Type B pancreatic cell (in vitro differentiated cells): ENCODE measurements at regions not wholly inside any gene's neighbourhood (a gene's known extent, or its start where the extent isn't known, plus 50 kb on each side); places are given as distances from the start of the nearest gene placed in this dataset.

Experiments
- DNase-seq: peaks from one replicate; pipeline ENCODE4 v3.0.0; 2021; ENCODE audit warnings: mixed read lengths; ENCODE audit not compliant: unreplicated experiment; ENCODE audit errors: extremely low spot score
- H3K27ac Mint-ChIP-seq: 2 replicates; pipeline ENCODE4 v1.8.0; 2021; ENCODE audit warnings: mild to moderate bottlenecking, mixed read lengths
- H3K27me3 Mint-ChIP-seq: 2 replicates; pipeline ENCODE4 v1.8.0; 2021; ENCODE audit warnings: mixed read lengths
- H3K36me3 Mint-ChIP-seq: 2 replicates; pipeline ENCODE4 v1.8.0; 2021; ENCODE audit warnings: mixed read lengths
- H3K4me1 Mint-ChIP-seq: one replicate; pipeline ENCODE4 v1.8.0; 2021; ENCODE audit warnings: mixed read lengths; ENCODE audit not compliant: unreplicated experiment
- H3K4me3 Mint-ChIP-seq: 2 replicates; pipeline ENCODE4 v1.8.0; 2021; ENCODE audit warnings: mild to moderate bottlenecking, mixed read lengths
- H3K9me3 Mint-ChIP-seq: 2 replicates; pipeline ENCODE4 v1.8.0; 2021; ENCODE audit warnings: mixed read lengths
- TF ChIP-seq, protein P1 (sequence below): fragments of 200-600 bp; sonication (generic); conservative IDR thresholded peaks from 2 replicates; pipeline ENCODE4 v1.5.0; 2021; ENCODE audit warnings: antibody characterized with exemption, mild to moderate bottlenecking

- no peak overlapping the region for H3K4me3 Mint-ChIP-seq
- TF ChIP-seq, protein P1, sequence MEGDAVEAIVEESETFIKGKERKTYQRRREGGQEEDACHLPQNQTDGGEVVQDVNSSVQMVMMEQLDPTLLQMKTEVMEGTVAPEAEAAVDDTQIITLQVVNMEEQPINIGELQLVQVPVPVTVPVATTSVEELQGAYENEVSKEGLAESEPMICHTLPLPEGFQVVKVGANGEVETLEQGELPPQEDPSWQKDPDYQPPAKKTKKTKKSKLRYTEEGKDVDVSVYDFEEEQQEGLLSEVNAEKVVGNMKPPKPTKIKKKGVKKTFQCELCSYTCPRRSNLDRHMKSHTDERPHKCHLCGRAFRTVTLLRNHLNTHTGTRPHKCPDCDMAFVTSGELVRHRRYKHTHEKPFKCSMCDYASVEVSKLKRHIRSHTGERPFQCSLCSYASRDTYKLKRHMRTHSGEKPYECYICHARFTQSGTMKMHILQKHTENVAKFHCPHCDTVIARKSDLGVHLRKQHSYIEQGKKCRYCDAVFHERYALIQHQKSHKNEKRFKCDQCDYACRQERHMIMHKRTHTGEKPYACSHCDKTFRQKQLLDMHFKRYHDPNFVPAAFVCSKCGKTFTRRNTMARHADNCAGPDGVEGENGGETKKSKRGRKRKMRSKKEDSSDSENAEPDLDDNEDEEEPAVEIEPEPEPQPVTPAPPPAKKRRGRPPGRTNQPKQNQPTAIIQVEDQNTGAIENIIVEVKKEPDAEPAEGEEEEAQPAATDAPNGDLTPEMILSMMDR, result no peak
- DNase-seq, result no peak
- no peaks in the 10 kb centered on the region for H3K9me3 Mint-ChIP-seq
- no peaks in the 10 kb centered on the region for H3K36me3 Mint-ChIP-seq
- H3K27ac Mint-ChIP-seq, result no peak overlapping the region
- peaks cover 28% of the 10 kb centered on the region for H3K27me3 Mint-ChIP-seq
- H3K4me1 Mint-ChIP-seq, result no peaks in the 10 kb centered on the region
These were observed 266.7 kb downstream of the EMP1 start for GRCh38 chr12:13463189-13463588.

DNA sequence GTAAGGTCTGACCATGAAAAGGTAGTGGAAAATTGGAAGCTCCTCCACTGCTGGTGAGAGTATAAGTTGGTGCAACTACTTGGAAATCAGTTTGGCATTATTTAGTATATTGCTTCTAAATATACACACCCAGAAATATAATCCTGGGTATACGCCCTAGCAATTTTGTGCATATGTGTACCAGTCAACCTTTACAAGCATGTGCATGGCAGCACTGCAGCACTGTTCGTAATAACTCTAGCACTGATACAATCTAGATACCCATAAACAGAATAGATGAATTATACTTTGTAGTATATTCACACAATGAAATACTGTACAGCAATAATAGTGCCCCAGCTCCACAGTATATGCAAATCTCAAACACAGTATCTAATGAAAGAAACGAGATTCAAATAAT lies 265.9 kb downstream of the EMP1 start:
- Mint-ChIP-seq H3K27ac (no peak overlapping the region), H3K27me3 (peaks cover 20% of the 10 kb centered on the region), H3K4me3 (no peak overlapping the region), H3K36me3 (no peaks in the 10 kb centered on the region), H3K9me3 (no peaks in the 10 kb centered on the region), H3K4me1 (no peaks in the 10 kb centered on the region)
- TF ChIP-seq, protein P1, result no peak
- no peak for DNase-seq

GRCh38 chr12:13455778-13456144 lies 259.2 kb downstream of the EMP1 start:
- H3K27ac Mint-ChIP-seq, result no peak overlapping the region
- no peak for DNase-seq
- peaks cover 15% of the 10 kb centered on the region for H3K27me3 Mint-ChIP-seq
- TF ChIP-seq, protein P1, result no peak
- no peaks in the 10 kb centered on the region for H3K4me1 Mint-ChIP-seq
- H3K36me3 Mint-ChIP-seq, result no peaks in the 10 kb centered on the region
- no peak overlapping the region for H3K4me3 Mint-ChIP-seq
- H3K9me3 Mint-ChIP-seq, result no peaks in the 10 kb centered on the region

GRCh38 chr12:13454991-13455777 lies 258.7 kb downstream of the EMP1 start:
- no peaks in the 10 kb centered on the region for H3K36me3 Mint-ChIP-seq
- no peak for DNase-seq
- no peaks in the 10 kb centered on the region for H3K4me1 Mint-ChIP-seq
- peaks cover 16% of the 10 kb centered on the region for H3K27me3 Mint-ChIP-seq
- H3K9me3 Mint-ChIP-seq, result no peaks in the 10 kb centered on the region
- H3K4me3 Mint-ChIP-seq, result no peak overlapping the region
- H3K27ac Mint-ChIP-seq, result no peak overlapping the region
- TF ChIP-seq, protein P1, result no peak

DNA sequence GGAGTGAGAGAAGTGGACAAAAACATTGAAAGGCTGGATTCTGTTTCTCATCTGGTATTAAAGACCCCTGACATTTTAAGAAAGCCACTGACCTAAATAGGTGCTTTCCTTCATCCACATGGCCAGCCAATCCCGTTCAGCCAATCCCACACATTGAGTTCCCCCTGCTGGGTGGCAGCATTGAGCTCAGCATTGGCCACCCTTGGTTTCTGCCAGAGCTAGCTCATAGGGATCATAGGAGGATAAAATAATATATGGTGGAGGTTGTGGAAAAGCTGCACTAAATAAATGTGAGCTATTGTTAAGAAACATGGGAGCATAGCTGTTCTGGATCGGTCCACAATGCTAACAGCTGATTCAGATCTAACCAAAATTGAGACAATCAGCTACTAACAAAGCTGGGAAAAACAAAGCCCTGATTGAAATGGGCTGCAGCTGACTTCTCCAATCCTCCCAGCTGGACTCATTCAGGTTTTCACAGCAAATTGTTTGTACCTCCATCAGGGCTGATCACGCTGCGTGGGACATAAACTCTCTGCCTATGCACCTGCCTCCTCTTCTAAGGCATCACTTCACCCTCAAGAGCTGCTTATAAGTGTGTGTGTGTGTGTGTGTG lies 256.5 kb downstream of the EMP1 start:
- TF ChIP-seq, protein P1, result no peak
- Mint-ChIP-seq H3K4me3 (no peak overlapping the region), H3K4me1 (no peaks in the 10 kb centered on the region), H3K27me3 (peaks cover 16% of the 10 kb centered on the region), H3K9me3 (no peaks in the 10 kb centered on the region), H3K36me3 (no peaks in the 10 kb centered on the region), H3K27ac (no peak overlapping the region)
- no peak for DNase-seq
